Esophagus muscularis mucosa (tissue), 3 donors: ENCODE measurements at regions not wholly inside any gene's neighbourhood (a gene's known extent, or its start where the extent isn't known, plus 50 kb on each side); places are given as distances from the start of the nearest gene placed in this dataset.

Experiments
- CTCF ChIP-seq, 3 experiments: fragments of 200-600 bp in 2 of 3; fragments of 450-650 bp in 1 of 3; sonication (generic) in 2 of 3; IDR thresholded peaks; one replicate each; pipeline ENCODE4 v1.5.1; 2017 to 2019; ENCODE audit warnings: antibody characterized with exemption in 3 of 3, mild to moderate bottlenecking in 2 of 3, moderate library complexity in 1 of 3
- POLR2A ChIP-seq: fragments of 450-650 bp; IDR thresholded peaks from one replicate; pipeline ENCODE4 v1.6.1; 2017; ENCODE audit warnings: antibody characterized with exemption, moderate library complexity, mild to moderate bottlenecking, low read depth

GRCh38 chr2:173652311-173652710 is 297.6 kb downstream of the CDCA7 start:
- TF ChIP-seq CTCF (IDR thresholded peaks at IDR 0.05) (no peak), POLR2A (no peak)
